Upper lobe of right lung (tissue), 1 donor: ENCODE measurements at regions not wholly inside any gene's neighbourhood (a gene's known extent, or its start where the extent isn't known, plus 50 kb on each side); places are given as distances from the start of the nearest gene placed in this dataset.

ENCODE experiments used
- ATAC-seq: fragments of 200-7000 bp; cut with Tn5 transposase; one replicate; pipeline ENCODE4 v1.9.1; 2020; ENCODE audit warnings: mild to moderate bottlenecking, moderate library complexity
- DNase-seq: peaks from one replicate; pipeline ENCODE4 v3.0.0-alpha.2; 2020
- H3K27ac ChIP-seq: fragments of 200-600 bp; one replicate; pipeline ENCODE4 v1.8.0; 2022
- H3K27me3 ChIP-seq: fragments of 200-600 bp; one replicate; pipeline ENCODE4 v1.8.0; 2022; ENCODE audit warnings: mild to moderate bottlenecking
- H3K36me3 ChIP-seq: fragments of 200-600 bp; one replicate; pipeline ENCODE4 v1.8.0; 2022
- H3K4me1 ChIP-seq: fragments of 200-600 bp; one replicate; pipeline ENCODE4 v1.8.0; 2022
- H3K4me3 ChIP-seq: fragments of 200-600 bp; one replicate; pipeline ENCODE4 v1.8.0; 2022; ENCODE audit warnings: mild to moderate bottlenecking
- H3K9me3 ChIP-seq: fragments of 200-600 bp; one replicate; pipeline ENCODE4 v1.8.0; 2022
- CTCF ChIP-seq: fragments of 200-600 bp; IDR thresholded peaks from one replicate; pipeline ENCODE4 v1.8.0; 2022; ENCODE audit warnings: antibody characterized with exemption
- intact Hi-C: fragments of 100-400 bp; cut with DNase I; formaldehyde crosslinking; loops from one replicate; pipeline ENCODE4 v1.11.0; 2022
- donor health status: DM: no; HTN: yes; CAD: no; lungs with severe emphysema.

- Histone ChIP-seq H3K9me3 (no peaks in the 10 kb centered on the region), H3K27ac (no peak overlapping the region), H3K36me3 (no peaks in the 10 kb centered on the region), H3K27me3 (no peaks in the 10 kb centered on the region), H3K4me3 (no peak overlapping the region), H3K4me1 (no peaks in the 10 kb centered on the region)
- no peak for TF ChIP-seq CTCF
- intact Hi-C loops = no loop called here
- ATAC-seq = no peak
- DNase-seq = no peak
These were observed 780.7 kb upstream of the FANCL start for GRCh38 chr2:59021786-59022185.

GRCh38 chr2:59019566-59020159 lies 778.5 kb upstream of the FANCL start:
- ATAC-seq = no peak

GRCh38 chr2:59018737-59019136 lies 777.6 kb upstream of the FANCL start:
- intact Hi-C loops = no loop called here
- no peaks in the 10 kb centered on the region for H3K4me1 ChIP-seq
- no peaks in the 10 kb centered on the region for H3K36me3 ChIP-seq
- TF ChIP-seq CTCF = no peak
- no peak overlapping the region for H3K27ac ChIP-seq
- H3K27me3 ChIP-seq = no peaks in the 10 kb centered on the region
- DNase-seq (no peak), ATAC-seq (no peak)
- no peak overlapping the region for H3K4me3 ChIP-seq
- H3K9me3 ChIP-seq = no peaks in the 10 kb centered on the region

More at GRCh38 chr2:59019566-59020159, 778.5 kb upstream of the FANCL start:
- no peak for TF ChIP-seq CTCF
- no peak overlapping the region for H3K27ac ChIP-seq
- intact Hi-C loops = no loop called here
- no peaks in the 10 kb centered on the region for H3K27me3 ChIP-seq
- no peaks in the 10 kb centered on the region for H3K36me3 ChIP-seq
- no peaks in the 10 kb centered on the region for H3K9me3 ChIP-seq
- H3K4me3 ChIP-seq = no peak overlapping the region
- no peak for DNase-seq
- H3K4me1 ChIP-seq = no peaks in the 10 kb centered on the region

DNA sequence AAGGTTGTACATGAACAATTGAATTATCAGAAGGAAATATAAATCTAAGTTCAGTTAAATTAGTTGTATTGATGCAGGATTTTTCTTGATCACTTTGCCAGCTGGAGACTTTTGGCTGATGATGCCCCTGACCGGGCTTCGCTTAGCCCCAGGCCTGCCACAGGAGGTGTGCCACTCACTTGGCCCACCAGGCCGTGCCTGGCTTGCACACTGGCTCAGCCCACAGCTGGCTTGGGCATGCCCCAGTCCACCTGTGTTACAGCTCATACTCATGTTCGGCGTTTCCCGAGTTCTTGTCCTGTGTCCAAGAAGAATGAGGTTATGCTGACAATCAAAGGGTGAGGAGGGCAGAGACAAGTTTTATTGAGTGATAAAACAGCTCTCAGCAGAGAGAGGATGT lies 773.9 kb upstream of the FANCL start:
- no peaks in the 10 kb centered on the region for H3K36me3 ChIP-seq
- no peaks in the 10 kb centered on the region for H3K27me3 ChIP-seq
- intact Hi-C loops = no loop called here
- ATAC-seq (no peak), DNase-seq (peak; percentile 48)
- H3K4me3 ChIP-seq = no peak overlapping the region
- H3K9me3 ChIP-seq = no peaks in the 10 kb centered on the region
- no peaks in the 10 kb centered on the region for H3K4me1 ChIP-seq
- TF ChIP-seq CTCF = no peak
- no peak overlapping the region for H3K27ac ChIP-seq

GRCh38 chr2:59012971-59013370 lies 771.8 kb upstream of the FANCL start:
- intact Hi-C loops = no loop called here

More at GRCh38 chr2:59012971-59013370, 771.8 kb upstream of the FANCL start:
- Histone ChIP-seq H3K27ac (no peak overlapping the region), H3K4me1 (no peaks in the 10 kb centered on the region), H3K27me3 (no peaks in the 10 kb centered on the region), H3K4me3 (no peak overlapping the region), H3K36me3 (no peaks in the 10 kb centered on the region), H3K9me3 (no peaks in the 10 kb centered on the region)
- DNase-seq = no peak
- no peak for ATAC-seq
- no peak for TF ChIP-seq CTCF
